Activated CD8-positive, alpha-beta memory T cell treated with anti-CD3 and anti-CD28 coated beads, Interleukin-2, amount 50 U/mL, for 1 hour (primary cell): ENCODE measurements at regions not wholly inside any gene's neighbourhood (a gene's known extent, or its start where the extent isn't known, plus 50 kb on each side); places are given as distances from the start of the nearest gene placed in this dataset.
"Not testable (repeated sequence)": the region's sequence is repeated elsewhere in the genome, so short reads cannot be mapped to it uniquely, and the experiment has no call there.

Source experiments
- DNase-seq: peaks from one replicate; pipeline ENCODE4 v3.0.0-alpha.2; 2020; ENCODE audit errors: extremely low read depth

- no peak for DNase-seq
These were observed 55.2 kb downstream of the GCC1 start for GRCh38 chr7:127530148-127530547.

GRCh38 chr7:127527561-127527960, 57.8 kb downstream of the GCC1 start:
- no peak for DNase-seq

GRCh38 chr7:127525866-127526480, 59.4 kb downstream of the GCC1 start:
- no peak for DNase-seq

GRCh38 chr7:127516320-127516719, 69.1 kb downstream of the GCC1 start:
- no peak for DNase-seq

GRCh38 chr7:127514499-127514898, 70.9 kb downstream of the GCC1 start:
- DNase-seq, result no peak

- no peak for DNase-seq
These were observed 72.1 kb downstream of the GCC1 start for GRCh38 chr7:127513311-127513710.

- DNase-seq, result no peak
These were observed 72.7 kb downstream of the GCC1 start for GRCh38 chr7:127512663-127513062.

GRCh38 chr7:127504715-127505114, 80.7 kb downstream of the GCC1 start:
- DNase-seq, result no peak

- no peak for DNase-seq
These were observed 83.6 kb downstream of the GCC1 start for GRCh38 chr7:127501817-127502216.

GRCh38 chr7:127487381-127487780, 94.9 kb upstream of the ZNF800 start:
- no peak for DNase-seq

- DNase-seq, result no peak
These were observed 94.1 kb upstream of the ZNF800 start for GRCh38 chr7:127486654-127487053.

GRCh38 chr7:127485482-127485881, 93.0 kb upstream of the ZNF800 start:
- DNase-seq, result no peak

GRCh38 chr7:127484954-127485353, 92.4 kb upstream of the ZNF800 start:
- DNase-seq, result no peak

GRCh38 chr7:127478461-127478860, 86.0 kb upstream of the ZNF800 start:
- no peak for DNase-seq

- DNase-seq, result no peak
These were observed 85.5 kb upstream of the ZNF800 start for GRCh38 chr7:127478024-127478355.

- no peak for DNase-seq
These were observed 85.0 kb upstream of the ZNF800 start for GRCh38 chr7:127477295-127478023.

GRCh38 chr7:127476618-127477017, 84.1 kb upstream of the ZNF800 start:
- no peak for DNase-seq

GRCh38 chr7:127474457-127474856, 81.9 kb upstream of the ZNF800 start:
- no peak for DNase-seq

- DNase-seq, result no peak
These were observed 80.9 kb upstream of the ZNF800 start for GRCh38 chr7:127473409-127473808.

GRCh38 chr7:127460077-127460476, 67.6 kb upstream of the ZNF800 start:
- no peak for DNase-seq

GRCh38 chr7:127451258-127451657, 58.8 kb upstream of the ZNF800 start:
- DNase-seq, result not testable (repeated sequence)

GRCh38 chr7:127448566-127448965, 56.1 kb upstream of the ZNF800 start:
- DNase-seq, result no peak

GRCh38 chr7:127447326-127447945, 54.9 kb upstream of the ZNF800 start:
- DNase-seq, result peak; percentile 20
